GM19023 (cell line): ENCODE measurements at regions not wholly inside any gene's neighbourhood (a gene's known extent, or its start where the extent isn't known, plus 50 kb on each side); places are given as distances from the start of the nearest gene placed in this dataset.
"Not testable (repeated sequence)": the region's sequence is repeated elsewhere in the genome, so short reads cannot be mapped to it uniquely, and the experiment has no call there.

Experiments used
- ATAC-seq: cut with Tn5 transposase; IDR thresholded peaks from one replicate; pipeline ENCODE4 v1.9.1; 2021; ENCODE audit warnings: mild to moderate bottlenecking, moderate library complexity; ENCODE audit not compliant: unreplicated experiment

GRCh38 chr6:81969814-81970213 is 217.3 kb upstream of the TENT5A start:
- no peak for ATAC-seq

GRCh38 chr6:81969011-81969410 is 216.5 kb upstream of the TENT5A start:
- ATAC-seq = no peak

GRCh38 chr6:81966968-81967367 is 214.5 kb upstream of the TENT5A start:
- no peak for ATAC-seq

GRCh38 chr6:81962198-81962597 is 209.7 kb upstream of the TENT5A start:
- no peak for ATAC-seq

GRCh38 chr6:81950877-81951276 is 198.4 kb upstream of the TENT5A start:
- no peak for ATAC-seq

- ATAC-seq = no peak
Measured at GRCh38 chr6:81948861-81949260, 196.4 kb upstream of the TENT5A start.

GRCh38 chr6:81948196-81948595 is 195.7 kb upstream of the TENT5A start:
- ATAC-seq = not testable (repeated sequence)

- ATAC-seq = no peak
Measured at GRCh38 chr6:81944661-81945060, 192.2 kb upstream of the TENT5A start.

- not testable (repeated sequence) for ATAC-seq
Measured at GRCh38 chr6:81942842-81943241, 190.4 kb upstream of the TENT5A start.

GRCh38 chr6:81942067-81942370 is 189.5 kb upstream of the TENT5A start:
- no peak for ATAC-seq

- no peak for ATAC-seq
Measured at GRCh38 chr6:81940451-81940985, 188.0 kb upstream of the TENT5A start.

- ATAC-seq = no peak
Measured at GRCh38 chr6:81939766-81940165, 187.3 kb upstream of the TENT5A start.

GRCh38 chr6:81938991-81939732 is 186.7 kb upstream of the TENT5A start:
- ATAC-seq = no peak

GRCh38 chr6:81938014-81938856 is 185.8 kb upstream of the TENT5A start:
- peak; percentile 95 for ATAC-seq

- ATAC-seq = peak; percentile 5
Measured at GRCh38 chr6:81937296-81937937, 184.9 kb upstream of the TENT5A start.

- ATAC-seq = no peak
Measured at GRCh38 chr6:81934936-81935335, 182.5 kb upstream of the TENT5A start.

GRCh38 chr6:81933608-81934051 is 181.1 kb upstream of the TENT5A start:
- no peak for ATAC-seq

GRCh38 chr6:81933089-81933488 is 180.6 kb upstream of the TENT5A start:
- ATAC-seq = no peak

- not testable (repeated sequence) for ATAC-seq
Measured at GRCh38 chr6:81932448-81932847, 180.0 kb upstream of the TENT5A start.

GRCh38 chr6:81929828-81930227 is 177.3 kb upstream of the TENT5A start:
- ATAC-seq = no peak

GRCh38 chr6:81925201-81925600 is 172.7 kb upstream of the TENT5A start:
- no peak for ATAC-seq
